ENCODE measurements at regions not wholly inside any gene's neighbourhood (a gene's known extent, or its start where the extent isn't known, plus 50 kb on each side); places are given as distances from the start of the nearest gene placed in this dataset.

GRCh38 chr5:77849308-77849900 lies 73.3 kb upstream of the TBCA start:
- TF ChIP-seq POLR2A (IDR thresholded peaks at IDR 0.05), result no peak
- no peak for TF ChIP-seq CTCF (IDR thresholded peaks at IDR 0.05)
- intact Hi-C loops (cut with DNase I; ENCODE audit: low total_unique reads), result no loop called here
- no peaks in the 10 kb centered on the region for H3K36me3 ChIP-seq (ENCODE audit: low read depth, missing control alignments)
- H3K9me3 ChIP-seq, result no peaks in the 10 kb centered on the region
- H3K27ac ChIP-seq, result no peak overlapping the region
- DNase-seq, result no peak
- no peaks in the 10 kb centered on the region for H3K27me3 ChIP-seq
- peaks cover 3% of the 10 kb centered on the region for H3K4me1 ChIP-seq
- H3K4me3 ChIP-seq, result no peak overlapping the region
- 87 to 89% methylated on average over 6 of the region's 6 CpGs for WGBS, 2 donors

GRCh38 chr5:77847814-77848290 lies 71.7 kb upstream of the TBCA start:
- no peaks in the 10 kb centered on the region for H3K9me3 ChIP-seq
- H3K4me3 ChIP-seq, result no peak overlapping the region
- intact Hi-C loops (cut with DNase I; ENCODE audit: low total_unique reads), result no loop called here
- no peaks in the 10 kb centered on the region for H3K27me3 ChIP-seq
- H3K27ac ChIP-seq, result no peak overlapping the region
- H3K4me1 ChIP-seq, result peaks cover 8% of the 10 kb centered on the region
- 92% methylated on average over 7 of the region's 7 CpGs for WGBS, 2 donors
- no peak for TF ChIP-seq POLR2A (IDR thresholded peaks at IDR 0.05)
- TF ChIP-seq CTCF (IDR thresholded peaks at IDR 0.05), result no peak
- H3K36me3 ChIP-seq (ENCODE audit: low read depth, missing control alignments), result no peaks in the 10 kb centered on the region
- no peak for DNase-seq

- intact Hi-C loops (cut with DNase I; ENCODE audit: low total_unique reads), result no loop called here
- Histone ChIP-seq H3K4me3 (no peak overlapping the region), H3K4me1 (peaks cover 8% of the 10 kb centered on the region), H3K9me3 (no peaks in the 10 kb centered on the region), H3K27ac (no peak overlapping the region), H3K36me3 (ENCODE audit: low read depth, missing control alignments) (no peaks in the 10 kb centered on the region), H3K27me3 (no peaks in the 10 kb centered on the region)
- no peak for DNase-seq
- WGBS, 2 donors, result 72 to 80% methylated on average over 8 to 9 of the region's 9 CpGs
- TF ChIP-seq CTCF (IDR thresholded peaks at IDR 0.05) (no peak), POLR2A (IDR thresholded peaks at IDR 0.05) (no peak)
Observed at GRCh38 chr5:77847129-77847460, 71.0 kb upstream of the TBCA start.

GRCh38 chr5:77846422-77847128 lies 70.4 kb upstream of the TBCA start:
- TF ChIP-seq POLR2A (IDR thresholded peaks at IDR 0.05) (no peak), CTCF (IDR thresholded peaks at IDR 0.05) (no peak)
- Histone ChIP-seq H3K9me3 (no peaks in the 10 kb centered on the region), H3K27ac (no peak overlapping the region), H3K36me3 (ENCODE audit: low read depth, missing control alignments) (no peaks in the 10 kb centered on the region), H3K27me3 (no peaks in the 10 kb centered on the region), H3K4me1 (peaks cover 8% of the 10 kb centered on the region), H3K4me3 (no peak overlapping the region)
- 72 to 75% methylated on average over 28 to 29 of the region's 29 CpGs for WGBS, 2 donors
- intact Hi-C loops (cut with DNase I; ENCODE audit: low total_unique reads), result no loop called here
- no peak for DNase-seq

GRCh38 chr5:77845324-77845646 lies 69.1 kb upstream of the TBCA start:
- peak overlapping the region in 1 of 2 donors; percentile 64 for H3K4me3 ChIP-seq
- peaks cover 8% of the 10 kb centered on the region for H3K4me1 ChIP-seq
- no peak overlapping the region for H3K27ac ChIP-seq
- TF ChIP-seq POLR2A (IDR thresholded peaks at IDR 0.05) (no peak), CTCF (IDR thresholded peaks at IDR 0.05) (no peak)
- WGBS, 2 donors, result 60 to 82% methylated on average over 5 of the region's 5 CpGs
- no peaks in the 10 kb centered on the region for H3K27me3 ChIP-seq
- intact Hi-C loops (cut with DNase I; ENCODE audit: low total_unique reads), result no loop called here
- H3K9me3 ChIP-seq, result no peaks in the 10 kb centered on the region
- no peaks in the 10 kb centered on the region for H3K36me3 ChIP-seq (ENCODE audit: low read depth, missing control alignments)
- no peak for DNase-seq

Measured in testis (tissue), 2 donors.